AG08395 (cell line): ENCODE measurements at regions not wholly inside any gene's neighbourhood (a gene's known extent, or its start where the extent isn't known, plus 50 kb on each side); places are given as distances from the start of the nearest gene placed in this dataset.

Experiments
- DNase-seq: peaks from one replicate; pipeline ENCODE4 v3.0.0; 2012; ENCODE audit warnings: mixed read lengths, low spot score

DNA sequence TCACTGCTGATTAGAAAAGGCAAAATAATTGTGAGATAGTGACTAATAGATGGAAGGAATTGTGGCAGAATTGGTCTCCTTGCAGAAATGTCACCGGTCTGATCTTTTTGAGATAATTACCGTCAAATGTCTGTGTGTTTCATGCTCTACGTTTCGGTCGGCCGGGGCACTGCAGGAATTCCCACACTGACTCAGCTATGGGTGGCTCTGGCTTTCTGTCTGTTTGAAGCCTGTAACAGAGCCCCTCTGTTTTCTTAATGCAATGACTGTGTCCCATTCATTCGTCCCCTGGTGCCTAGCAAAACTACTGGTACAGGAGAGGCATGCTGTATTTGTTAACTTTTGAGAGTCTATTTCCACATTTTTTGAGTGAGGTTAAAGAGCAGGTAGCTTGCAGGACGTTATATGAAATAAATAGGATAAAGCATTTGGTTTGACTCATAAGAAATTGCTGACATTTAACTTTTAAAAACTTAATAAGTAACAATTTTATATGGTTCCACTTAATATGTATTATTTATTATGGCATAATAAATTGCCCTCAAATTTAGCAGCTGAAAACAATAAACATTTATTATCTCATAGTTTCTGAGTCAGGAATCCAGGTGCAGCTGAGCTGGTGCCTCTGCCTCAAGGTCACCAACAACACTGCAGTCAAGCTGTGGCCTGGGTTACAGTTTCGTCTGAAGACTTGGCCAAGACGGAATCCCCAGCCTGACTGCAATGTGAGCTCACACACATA lies 53.3 kb upstream of the CTBP2 start:
- no peak for DNase-seq

DNA sequence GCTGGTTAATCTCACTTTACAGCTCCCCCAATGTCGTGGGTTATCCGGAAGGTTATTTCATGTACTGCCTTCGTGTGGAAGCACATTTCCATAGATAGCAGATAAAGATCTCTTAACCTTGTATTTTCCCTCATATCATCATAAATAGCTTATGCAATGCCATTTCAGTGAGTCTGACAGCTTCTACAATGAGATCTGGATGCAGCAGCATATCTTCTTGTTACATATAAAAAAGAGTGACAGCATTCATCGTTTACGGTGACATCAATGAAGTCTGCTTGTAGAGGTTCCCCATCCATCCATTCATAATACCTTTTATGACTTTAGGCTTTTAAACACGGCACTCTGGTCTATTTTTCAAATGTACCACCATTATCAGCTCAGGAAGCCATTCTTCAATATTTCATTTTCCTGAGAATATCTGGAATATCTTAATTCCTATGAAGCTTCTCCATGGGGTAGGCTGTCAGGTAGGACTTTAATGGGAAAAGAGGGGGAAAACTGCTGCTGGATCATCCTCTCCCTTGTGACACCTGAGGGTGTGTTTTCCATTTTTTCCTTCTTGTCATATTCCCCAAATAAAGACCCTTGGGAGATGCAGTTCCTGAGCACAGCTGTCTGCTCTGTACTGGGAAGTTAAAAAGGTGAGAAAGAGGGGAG lies 51.9 kb upstream of the CTBP2 start:
- DNase-seq: no peak
